ENCODE measurements at regions not wholly inside any gene's neighbourhood (a gene's known extent, or its start where the extent isn't known, plus 50 kb on each side); places are given as distances from the start of the nearest gene placed in this dataset.
"Not testable (repeated sequence)": the region's sequence is repeated elsewhere in the genome, so short reads cannot be mapped to it uniquely, and the experiment has no call there.

- no peak for DNase-seq
Measured at GRCh38 chr1:229888157-229888556, 178.9 kb upstream of the GALNT2 start.

GRCh38 chr1:229888561-229889001 is 178.5 kb upstream of the GALNT2 start:
- no peak for DNase-seq

GRCh38 chr1:229889031-229889517 is 178.0 kb upstream of the GALNT2 start:
- DNase-seq = no peak

GRCh38 chr1:229891227-229891626 is 175.8 kb upstream of the GALNT2 start:
- no peak for DNase-seq

- no peak for DNase-seq
Measured at GRCh38 chr1:229892515-229893117, 174.4 kb upstream of the GALNT2 start.

- DNase-seq = peak; percentile 12
Measured at GRCh38 chr1:229893762-229894444, 173.1 kb upstream of the GALNT2 start.

- no peak for DNase-seq
Measured at GRCh38 chr1:229894532-229894931, 172.5 kb upstream of the GALNT2 start.

GRCh38 chr1:229895605-229896004 is 171.4 kb upstream of the GALNT2 start:
- no peak for DNase-seq

- DNase-seq = no peak
Measured at GRCh38 chr1:229896306-229896705, 170.7 kb upstream of the GALNT2 start.

- DNase-seq = no peak
Measured at GRCh38 chr1:229896861-229897260, 170.2 kb upstream of the GALNT2 start.

- DNase-seq = no peak
Measured at GRCh38 chr1:229897501-229897900, 169.5 kb upstream of the GALNT2 start.

GRCh38 chr1:229900220-229900619 is 166.8 kb upstream of the GALNT2 start:
- no peak for DNase-seq

GRCh38 chr1:229905031-229905545 is 161.9 kb upstream of the GALNT2 start:
- no peak for DNase-seq

GRCh38 chr1:229905652-229906051 is 161.4 kb upstream of the GALNT2 start:
- DNase-seq = no peak

GRCh38 chr1:229907884-229908638 is 159.0 kb upstream of the GALNT2 start:
- no peak for DNase-seq

GRCh38 chr1:229908689-229909088 is 158.3 kb upstream of the GALNT2 start:
- DNase-seq = no peak

- no peak for DNase-seq
Measured at GRCh38 chr1:229913489-229913888, 153.5 kb upstream of the GALNT2 start.

GRCh38 chr1:229919488-229919887 is 147.6 kb upstream of the GALNT2 start:
- DNase-seq = not testable (repeated sequence)

- no peak for DNase-seq
Measured at GRCh38 chr1:229920683-229921082, 146.4 kb upstream of the GALNT2 start.

GRCh38 chr1:229922249-229922648 is 144.8 kb upstream of the GALNT2 start:
- DNase-seq = no peak

GRCh38 chr1:229924639-229925038 is 142.4 kb upstream of the GALNT2 start:
- no peak for DNase-seq

GRCh38 chr1:229928767-229929166 is 138.3 kb upstream of the GALNT2 start:
- no peak for DNase-seq

GRCh38 chr1:229931751-229932150 is 135.3 kb upstream of the GALNT2 start:
- DNase-seq = not testable (repeated sequence)

GRCh38 chr1:229935157-229935556 is 131.9 kb upstream of the GALNT2 start:
- not testable (repeated sequence) for DNase-seq

Data from T1000 (cell line).